ENCODE measurements at regions not wholly inside any gene's neighbourhood (a gene's known extent, or its start where the extent isn't known, plus 50 kb on each side); places are given as distances from the start of the nearest gene placed in this dataset.
A peak's percentile ranks its signal among the peaks of the same experiment; 100 is the strongest.
"Not testable (repeated sequence)": the region's sequence is repeated elsewhere in the genome, so short reads cannot be mapped to it uniquely, and the experiment has no call there.

DNA sequence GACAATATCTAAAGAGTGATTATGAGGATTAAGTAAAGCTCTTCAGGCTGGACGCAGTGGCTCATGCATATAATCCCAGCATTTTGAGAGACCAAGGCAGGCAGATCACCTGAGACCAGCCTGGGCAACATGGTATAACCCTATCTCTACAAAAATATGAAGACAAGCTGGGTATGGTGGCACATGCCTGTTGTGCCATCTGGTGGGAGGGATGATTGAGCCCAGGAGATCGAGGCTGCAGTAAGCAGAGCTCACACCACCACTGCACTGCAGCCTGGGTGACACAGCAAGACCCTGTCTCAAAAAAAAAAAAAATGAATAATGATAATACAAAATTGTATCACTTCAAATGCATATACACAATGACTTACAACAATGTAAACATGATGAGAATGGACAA is 195.6 kb upstream of the AUTS2 start:
- no peak for DNase-seq

DNA sequence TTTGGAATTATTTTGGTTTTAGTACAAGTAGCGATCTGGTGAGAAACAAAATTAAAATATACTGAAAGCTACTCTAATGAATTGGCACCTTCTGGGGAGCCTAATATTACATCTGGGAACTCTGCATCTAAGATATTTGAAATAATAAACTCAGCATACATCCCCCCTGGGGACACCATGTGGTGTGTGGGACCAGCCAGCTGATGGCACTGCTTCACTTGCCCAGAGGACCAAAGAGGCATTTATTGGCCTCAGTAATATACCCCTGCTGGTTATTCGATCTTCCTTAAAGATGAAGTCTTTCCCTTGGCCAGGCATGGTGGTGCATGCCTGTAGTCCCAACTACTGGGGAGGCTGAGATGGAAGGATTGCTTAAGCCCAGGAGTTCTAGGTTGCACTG is 195.1 kb upstream of the AUTS2 start:
- peak; percentile 4 for DNase-seq

GRCh38 chr7:69411018-69411417 is 187.3 kb upstream of the AUTS2 start:
- DNase-seq = no peak

- no peak for DNase-seq
Measured at GRCh38 chr7:69411466-69411865, 186.8 kb upstream of the AUTS2 start.

- DNase-seq = no peak
Measured at GRCh38 chr7:69412331-69413146, 185.7 kb upstream of the AUTS2 start.

DNA sequence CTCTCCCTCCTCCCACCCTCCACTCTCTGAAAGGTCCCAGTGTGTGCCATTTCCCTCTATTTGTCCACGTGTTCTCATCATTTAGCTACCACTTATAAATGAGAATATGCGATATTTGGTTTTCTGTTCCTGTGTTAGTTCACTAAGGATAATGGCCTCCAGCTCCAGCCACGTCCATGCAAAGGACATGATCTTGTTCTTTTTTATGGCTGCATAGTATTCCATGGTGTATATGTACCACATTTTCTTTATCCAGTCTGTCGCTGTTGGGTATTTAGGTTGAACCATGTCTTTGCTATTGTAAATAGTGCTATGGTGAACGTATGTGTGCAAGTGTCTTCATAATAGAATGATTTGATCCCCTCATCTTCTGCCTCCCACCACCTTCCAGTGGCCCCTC is 183.7 kb upstream of the AUTS2 start:
- DNase-seq = no peak

DNA sequence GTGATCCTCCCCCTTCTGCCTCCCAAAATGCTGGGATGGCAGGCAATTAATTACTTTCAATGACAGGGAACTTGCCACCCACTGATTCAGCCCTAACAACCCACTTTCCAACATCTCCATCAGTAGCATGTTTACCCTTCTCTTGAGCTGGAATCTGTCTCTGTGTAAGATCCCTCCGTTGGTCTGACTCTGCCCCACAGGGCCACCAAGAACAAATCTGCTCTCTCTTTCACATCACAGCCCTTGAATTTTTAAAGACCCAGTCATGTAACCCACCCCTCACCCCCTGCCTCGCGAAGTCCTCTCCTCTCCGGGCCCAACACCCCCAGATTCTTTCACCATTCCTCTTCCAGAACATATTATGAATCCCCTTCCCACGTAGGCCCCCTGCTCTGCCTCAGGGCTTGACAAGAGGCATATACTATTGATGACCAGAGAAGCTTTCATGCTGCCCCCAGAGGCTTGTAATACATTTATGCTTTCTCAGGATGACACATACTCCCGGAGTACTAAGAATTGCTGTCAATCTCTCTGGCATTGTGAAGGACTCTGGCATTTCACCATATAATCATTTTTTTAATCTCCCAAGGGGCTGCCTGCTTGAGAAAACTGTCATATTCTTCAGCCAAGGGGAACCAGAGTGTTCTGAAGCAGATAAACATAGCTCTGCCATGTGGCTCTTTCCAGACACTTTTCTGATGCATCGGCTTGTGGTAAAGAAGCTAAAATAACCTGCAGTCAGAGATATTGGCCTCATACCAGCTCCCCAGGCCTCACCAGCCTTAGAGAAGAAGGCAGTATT is 179.2 kb upstream of the AUTS2 start:
- DNase-seq = no peak

DNA sequence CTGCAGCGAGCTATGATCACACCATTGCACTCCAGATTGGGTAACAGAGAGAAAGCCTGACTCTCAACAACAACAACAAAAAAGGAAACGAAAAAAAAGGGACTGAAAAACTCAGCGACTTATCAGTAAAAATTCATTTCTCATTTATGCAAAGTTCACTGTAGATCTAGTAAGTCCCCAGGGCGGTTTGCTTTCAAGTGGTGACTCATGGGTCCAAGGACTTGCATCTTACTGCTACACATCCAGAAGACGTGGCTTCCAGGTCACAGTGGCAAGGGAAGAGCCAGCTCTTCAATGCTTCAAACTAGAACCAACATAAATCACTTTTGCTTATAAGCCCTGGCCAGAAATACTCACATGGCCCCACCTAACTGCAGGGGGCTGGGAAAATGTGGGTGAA is 178.3 kb upstream of the AUTS2 start:
- DNase-seq = no peak

DNA sequence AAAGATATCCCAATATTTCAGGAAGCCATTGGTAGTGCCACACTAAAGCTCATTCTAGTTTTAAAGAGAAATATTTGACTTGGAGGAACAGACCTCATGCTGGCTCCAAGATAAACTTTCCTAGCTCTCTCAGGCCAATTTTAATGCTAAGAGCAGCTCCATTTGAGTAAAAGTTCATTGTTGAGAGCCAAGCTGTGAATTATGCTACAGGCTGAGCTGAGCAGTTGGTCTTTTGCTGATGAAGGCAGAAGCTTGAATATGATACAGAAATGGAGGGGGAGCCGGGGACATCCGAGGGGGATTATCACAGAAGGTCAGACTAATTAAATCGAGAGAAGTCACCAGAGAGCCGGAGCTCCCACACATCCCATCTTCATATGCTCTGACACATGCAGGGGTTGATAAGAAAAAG is 175.7 kb upstream of the AUTS2 start:
- DNase-seq = no peak

GRCh38 chr7:69426705-69427104 is 171.6 kb upstream of the AUTS2 start:
- no peak for DNase-seq

DNA sequence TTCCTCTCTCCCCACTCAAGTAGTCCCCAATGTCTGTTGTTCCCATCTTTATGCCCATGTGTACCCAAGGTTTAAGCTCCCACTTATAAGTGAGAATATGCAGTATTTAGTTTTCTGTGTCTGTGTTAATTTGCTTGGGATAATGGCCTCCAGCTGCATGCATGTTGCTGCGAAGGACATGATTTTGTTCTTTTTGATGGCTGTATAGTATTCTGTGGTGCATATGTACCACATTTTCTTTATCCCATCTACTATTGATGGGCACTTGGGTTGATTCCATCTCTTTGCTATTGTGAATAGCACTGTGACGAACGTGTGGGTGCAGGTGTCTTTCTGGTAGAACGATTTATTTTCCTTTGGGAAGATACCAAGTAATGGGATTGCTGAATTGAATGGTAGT is 170.2 kb upstream of the AUTS2 start:
- DNase-seq = no peak

DNA sequence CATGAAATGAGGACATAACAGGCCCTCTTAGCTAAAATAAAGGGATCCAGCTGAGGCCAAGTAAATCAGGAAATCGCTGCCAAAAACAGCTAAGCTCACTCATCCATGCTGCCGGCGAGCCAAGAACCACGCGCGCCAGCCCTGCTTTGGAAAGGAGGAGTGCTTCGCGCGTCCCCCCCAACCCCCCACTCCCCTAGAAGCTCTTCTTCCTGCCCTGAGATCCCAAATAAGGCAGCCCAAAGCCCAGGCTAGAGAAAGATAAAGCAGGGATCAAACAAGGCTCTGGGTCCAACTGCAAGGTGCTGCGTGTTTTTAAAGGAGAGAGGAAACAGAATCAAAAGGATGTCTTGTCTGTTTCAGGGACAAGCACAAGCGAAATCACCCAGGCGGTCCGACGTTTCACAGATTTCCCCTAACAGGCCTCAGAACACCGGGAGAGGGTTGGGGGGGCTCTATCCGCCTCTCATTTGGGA is 168.3 kb upstream of the AUTS2 start:
- DNase-seq = no peak

- no peak for DNase-seq
Measured at GRCh38 chr7:69430384-69431021, 167.8 kb upstream of the AUTS2 start.

GRCh38 chr7:69431626-69432025 is 166.6 kb upstream of the AUTS2 start:
- DNase-seq = no peak

DNA sequence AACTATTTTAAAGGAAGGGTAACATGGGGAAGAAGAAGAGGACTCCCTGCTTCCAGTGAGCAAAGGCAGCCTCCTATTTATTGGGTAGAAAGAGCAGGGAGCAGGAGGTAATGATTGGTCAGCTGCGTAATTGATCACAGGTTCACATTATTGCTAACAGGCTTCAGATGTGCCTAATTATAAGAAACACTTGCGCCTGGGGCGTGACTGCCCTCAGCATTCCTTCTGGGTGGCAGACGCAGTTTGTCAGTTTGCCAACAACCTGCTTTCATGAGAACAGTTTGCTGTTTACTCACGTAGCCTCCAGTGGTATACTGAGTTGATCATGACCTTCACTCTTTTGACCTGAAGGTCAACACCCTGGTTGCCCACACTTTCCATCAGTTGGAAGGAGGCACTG is 166.0 kb upstream of the AUTS2 start:
- DNase-seq = not testable (repeated sequence)

GRCh38 chr7:69433081-69433480 is 165.2 kb upstream of the AUTS2 start:
- no peak for DNase-seq

GRCh38 chr7:69434398-69434815 is 163.9 kb upstream of the AUTS2 start:
- DNase-seq = no peak

- DNase-seq = no peak
Measured at GRCh38 chr7:69435711-69436110, 162.6 kb upstream of the AUTS2 start.

- DNase-seq = no peak
Measured at GRCh38 chr7:69436946-69437345, 161.3 kb upstream of the AUTS2 start.

- no peak for DNase-seq
Measured at GRCh38 chr7:69438584-69439412, 159.5 kb upstream of the AUTS2 start.

DNA sequence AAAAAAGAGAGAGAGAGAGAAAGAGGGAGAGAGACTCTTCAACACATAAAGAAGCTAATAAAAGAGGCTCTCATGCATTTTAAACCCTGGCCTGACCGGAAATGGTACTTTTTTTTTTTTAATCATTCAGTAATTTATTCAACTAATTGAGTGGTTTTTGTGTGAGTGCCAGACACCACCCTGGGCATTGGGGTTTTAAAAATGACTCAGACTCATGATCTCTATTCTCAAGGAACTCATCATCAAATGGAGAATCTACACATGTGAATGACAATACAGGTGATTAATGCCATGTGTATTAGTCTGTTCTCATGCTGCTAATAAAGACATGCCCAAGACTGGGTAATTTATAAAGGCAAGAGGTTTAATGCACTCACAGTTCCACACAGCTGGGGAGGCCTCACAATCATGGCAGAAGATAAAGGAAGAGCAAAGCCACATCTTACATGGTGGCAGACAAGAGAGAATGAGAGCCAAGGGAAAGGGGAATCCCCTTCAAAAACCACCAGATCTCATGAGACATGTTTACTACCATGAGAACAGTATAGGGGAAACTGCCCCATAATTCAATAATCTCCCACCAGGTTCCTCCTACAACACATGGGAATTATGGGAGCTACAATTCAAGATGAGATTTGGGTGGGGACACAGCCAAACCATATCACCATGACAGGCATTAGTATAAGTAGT is 158.5 kb upstream of the AUTS2 start:
- DNase-seq = no peak

- DNase-seq = no peak
Measured at GRCh38 chr7:69440976-69441375, 157.3 kb upstream of the AUTS2 start.

Measured in NCI-H345 (cell line).